ENCODE measurements at regions not wholly inside any gene's neighbourhood (a gene's known extent, or its start where the extent isn't known, plus 50 kb on each side); places are given as distances from the start of the nearest gene placed in this dataset.
A peak's percentile ranks its signal among the peaks of the same experiment; 100 is the strongest.

- FAIRE-seq = no peak
- no peak overlapping the region for H3K4me3 ChIP-seq (ENCODE audit: low read depth in 1 of 3, low read length in 3 of 3)
- 63 to 77% (median 71%) methylated on average over 7 of the region's 7 CpGs for WGBS, 3 donors
- no peak overlapping the region for H3K27ac ChIP-seq (ENCODE audit: low read depth in 1 of 3, low read length in 2 of 3)
- no peaks in the 10 kb centered on the region for H3K27me3 ChIP-seq (ENCODE audit: control insufficient read depth in 3 of 3, insufficient read depth in 3 of 3, low read length in 3 of 3)
- H3K4me1 ChIP-seq (ENCODE audit: control insufficient read depth in 3 of 3, insufficient read depth in 2 of 3, low read depth in 1 of 3, low read length in 2 of 3) = no peaks in the 10 kb centered on the region
- no peaks in the 10 kb centered on the region for H3K9me3 ChIP-seq (ENCODE audit: control insufficient read depth in 2 of 2, insufficient read depth in 1 of 2, low read depth in 1 of 2, low read length in 1 of 2)
- no peaks in the 10 kb centered on the region for H3K36me3 ChIP-seq (ENCODE audit: control insufficient read depth in 3 of 3, insufficient read depth in 2 of 3, low read depth in 1 of 3, low read length in 3 of 3)
- no peak for DNase-seq
Measured at GRCh38 chr17:12591021-12591735, 74.5 kb upstream of the MYOCD start.

- Histone ChIP-seq H3K4me3 (ENCODE audit: low read depth in 1 of 3, low read length in 3 of 3) (no peak overlapping the region), H3K27ac (ENCODE audit: low read depth in 1 of 3, low read length in 2 of 3) (no peak overlapping the region), H3K27me3 (ENCODE audit: control insufficient read depth in 3 of 3, insufficient read depth in 3 of 3, low read length in 3 of 3) (no peaks in the 10 kb centered on the region), H3K4me1 (ENCODE audit: control insufficient read depth in 3 of 3, insufficient read depth in 2 of 3, low read depth in 1 of 3, low read length in 2 of 3) (no peaks in the 10 kb centered on the region), H3K36me3 (ENCODE audit: control insufficient read depth in 3 of 3, insufficient read depth in 2 of 3, low read depth in 1 of 3, low read length in 3 of 3) (no peaks in the 10 kb centered on the region), H3K9me3 (ENCODE audit: control insufficient read depth in 2 of 2, insufficient read depth in 1 of 2, low read depth in 1 of 2, low read length in 1 of 2) (no peaks in the 10 kb centered on the region)
- FAIRE-seq = no peak
- WGBS, 3 donors = 61 to 67% (median 62%) methylated on average over 3 of the region's 3 CpGs
- no peak for DNase-seq
Measured at GRCh38 chr17:12592941-12593340, 72.7 kb upstream of the MYOCD start.

DNA sequence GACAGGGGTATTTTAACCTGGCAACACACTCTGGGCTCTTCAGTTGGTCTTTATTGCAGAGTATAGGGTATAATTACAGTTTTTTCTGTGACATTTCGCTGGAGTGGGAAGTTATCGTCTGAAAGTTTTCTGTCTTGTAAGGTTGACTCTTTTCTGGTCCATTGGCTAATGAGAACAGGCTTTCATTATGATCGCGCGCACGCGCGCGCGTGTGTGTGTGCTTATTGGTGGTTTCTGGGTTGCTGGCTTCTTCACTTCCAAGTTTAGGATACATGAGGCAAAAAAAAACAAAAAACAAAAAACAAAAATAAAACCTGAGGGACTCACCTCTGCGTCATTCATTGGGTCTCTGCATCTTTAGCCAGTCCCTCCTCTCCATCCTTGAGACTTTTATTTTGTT is 68.7 kb upstream of the MYOCD start:
- H3K9me3 ChIP-seq (ENCODE audit: control insufficient read depth in 2 of 2, insufficient read depth in 1 of 2, low read depth in 1 of 2, low read length in 1 of 2) = no peaks in the 10 kb centered on the region
- 97 to 98% (median 97%) methylated on average over 11 of the region's 11 CpGs for WGBS, 3 donors

DNA sequence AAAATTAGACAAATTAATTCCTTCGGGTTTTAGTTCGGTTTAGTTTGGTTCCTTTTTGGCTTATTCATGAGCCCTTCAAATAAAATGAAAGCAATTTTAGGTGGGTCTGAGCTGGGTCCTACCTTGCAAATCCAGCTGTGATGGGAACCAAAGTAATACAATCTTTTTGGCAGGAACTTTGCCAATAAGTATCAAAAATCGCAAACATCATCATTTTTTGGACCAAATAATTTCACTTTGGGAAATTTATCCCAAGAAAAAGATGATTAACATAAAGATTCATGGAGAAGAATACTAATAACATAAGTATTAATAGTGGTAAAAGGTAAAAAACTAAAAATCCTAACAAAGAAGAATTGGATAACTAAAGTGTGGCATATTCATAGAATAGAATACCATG is 67.8 kb upstream of the MYOCD start:
- Histone ChIP-seq H3K27ac (ENCODE audit: low read depth in 1 of 3, low read length in 2 of 3) (no peak overlapping the region), H3K9me3 (ENCODE audit: control insufficient read depth in 2 of 2, insufficient read depth in 1 of 2, low read depth in 1 of 2, low read length in 1 of 2) (no peaks in the 10 kb centered on the region), H3K36me3 (ENCODE audit: control insufficient read depth in 3 of 3, insufficient read depth in 2 of 3, low read depth in 1 of 3, low read length in 3 of 3) (no peaks in the 10 kb centered on the region), H3K4me1 (ENCODE audit: control insufficient read depth in 3 of 3, insufficient read depth in 2 of 3, low read depth in 1 of 3, low read length in 2 of 3) (no peaks in the 10 kb centered on the region), H3K4me3 (ENCODE audit: low read depth in 1 of 3, low read length in 3 of 3) (no peak overlapping the region), H3K27me3 (ENCODE audit: control insufficient read depth in 3 of 3, insufficient read depth in 3 of 3, low read length in 3 of 3) (no peaks in the 10 kb centered on the region)
- WGBS, 3 donors = 90 to 91% (median 90%) methylated on average over 3 of the region's 3 CpGs
- no peak for FAIRE-seq
- no peak for DNase-seq

More for the DNA sequence above, 68.7 kb upstream of the MYOCD start:
- FAIRE-seq (no peak), DNase-seq (no peak)
- Histone ChIP-seq H3K36me3 (ENCODE audit: control insufficient read depth in 3 of 3, insufficient read depth in 2 of 3, low read depth in 1 of 3, low read length in 3 of 3) (no peaks in the 10 kb centered on the region), H3K27me3 (ENCODE audit: control insufficient read depth in 3 of 3, insufficient read depth in 3 of 3, low read length in 3 of 3) (no peaks in the 10 kb centered on the region), H3K27ac (ENCODE audit: low read depth in 1 of 3, low read length in 2 of 3) (no peak overlapping the region), H3K4me3 (ENCODE audit: low read depth in 1 of 3, low read length in 3 of 3) (no peak overlapping the region), H3K4me1 (ENCODE audit: control insufficient read depth in 3 of 3, insufficient read depth in 2 of 3, low read depth in 1 of 3, low read length in 2 of 3) (no peaks in the 10 kb centered on the region)

GRCh38 chr17:12599186-12599920 is 66.3 kb upstream of the MYOCD start:
- Histone ChIP-seq H3K4me1 (ENCODE audit: control insufficient read depth in 3 of 3, insufficient read depth in 2 of 3, low read depth in 1 of 3, low read length in 2 of 3) (no peaks in the 10 kb centered on the region), H3K36me3 (ENCODE audit: control insufficient read depth in 3 of 3, insufficient read depth in 2 of 3, low read depth in 1 of 3, low read length in 3 of 3) (no peaks in the 10 kb centered on the region), H3K27me3 (ENCODE audit: control insufficient read depth in 3 of 3, insufficient read depth in 3 of 3, low read length in 3 of 3) (no peaks in the 10 kb centered on the region), H3K27ac (ENCODE audit: low read depth in 1 of 3, low read length in 2 of 3) (no peak overlapping the region), H3K9me3 (ENCODE audit: control insufficient read depth in 2 of 2, insufficient read depth in 1 of 2, low read depth in 1 of 2, low read length in 1 of 2) (no peaks in the 10 kb centered on the region), H3K4me3 (ENCODE audit: low read depth in 1 of 3, low read length in 3 of 3) (no peak overlapping the region)
- no peak for FAIRE-seq
- 37 to 61% (median 47%) methylated on average over 3 of the region's 3 CpGs for WGBS, 3 donors
- DNase-seq = no peak

DNA sequence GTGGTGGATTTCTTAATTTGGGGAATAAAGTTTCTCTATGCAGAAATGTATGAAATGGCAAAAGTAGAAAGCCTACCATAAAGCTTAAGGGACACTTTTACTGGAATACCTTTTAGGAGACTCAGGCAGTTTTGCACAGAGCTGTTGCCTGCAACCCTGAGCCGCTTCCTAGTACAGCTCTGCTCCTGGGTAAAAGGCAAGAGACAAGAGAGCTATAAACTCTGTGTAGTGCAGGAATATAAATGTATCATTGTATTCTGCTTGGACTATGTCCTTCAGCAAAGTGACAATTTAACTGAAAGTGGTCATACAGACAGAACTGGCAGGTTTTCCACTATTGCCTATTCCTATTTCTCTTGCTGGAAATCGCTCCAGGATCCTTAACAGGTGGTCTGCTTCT is 65.3 kb upstream of the MYOCD start:
- Histone ChIP-seq H3K36me3 (ENCODE audit: control insufficient read depth in 3 of 3, insufficient read depth in 2 of 3, low read depth in 1 of 3, low read length in 3 of 3) (no peaks in the 10 kb centered on the region), H3K4me3 (ENCODE audit: low read depth in 1 of 3, low read length in 3 of 3) (no peak overlapping the region), H3K9me3 (ENCODE audit: control insufficient read depth in 2 of 2, insufficient read depth in 1 of 2, low read depth in 1 of 2, low read length in 1 of 2) (no peaks in the 10 kb centered on the region), H3K4me1 (ENCODE audit: control insufficient read depth in 3 of 3, insufficient read depth in 2 of 3, low read depth in 1 of 3, low read length in 2 of 3) (no peaks in the 10 kb centered on the region), H3K27ac (ENCODE audit: low read depth in 1 of 3, low read length in 2 of 3) (no peak overlapping the region), H3K27me3 (ENCODE audit: control insufficient read depth in 3 of 3, insufficient read depth in 3 of 3, low read length in 3 of 3) (no peaks in the 10 kb centered on the region)
- no peak for FAIRE-seq
- 13 to 44% (median 21%) methylated on average over 2 of the region's 2 CpGs for WGBS, 3 donors
- peak; percentile 10 to 11 for DNase-seq

- DNase-seq = no peak
- FAIRE-seq = no peak
- H3K36me3 ChIP-seq (ENCODE audit: control insufficient read depth in 3 of 3, insufficient read depth in 2 of 3, low read depth in 1 of 3, low read length in 3 of 3) = no peaks in the 10 kb centered on the region
- no peak overlapping the region for H3K4me3 ChIP-seq (ENCODE audit: low read depth in 1 of 3, low read length in 3 of 3)
- H3K9me3 ChIP-seq (ENCODE audit: control insufficient read depth in 2 of 2, insufficient read depth in 1 of 2, low read depth in 1 of 2, low read length in 1 of 2) = no peaks in the 10 kb centered on the region
- no peaks in the 10 kb centered on the region for H3K27me3 ChIP-seq (ENCODE audit: control insufficient read depth in 3 of 3, insufficient read depth in 3 of 3, low read length in 3 of 3)
- 72 to 91% (median 91%) methylated on average over 6 of the region's 6 CpGs for WGBS, 3 donors
- no peak overlapping the region for H3K27ac ChIP-seq (ENCODE audit: low read depth in 1 of 3, low read length in 2 of 3)
- no peaks in the 10 kb centered on the region for H3K4me1 ChIP-seq (ENCODE audit: control insufficient read depth in 3 of 3, insufficient read depth in 2 of 3, low read depth in 1 of 3, low read length in 2 of 3)
Measured at GRCh38 chr17:12603566-12603965, 62.1 kb upstream of the MYOCD start.

DNA sequence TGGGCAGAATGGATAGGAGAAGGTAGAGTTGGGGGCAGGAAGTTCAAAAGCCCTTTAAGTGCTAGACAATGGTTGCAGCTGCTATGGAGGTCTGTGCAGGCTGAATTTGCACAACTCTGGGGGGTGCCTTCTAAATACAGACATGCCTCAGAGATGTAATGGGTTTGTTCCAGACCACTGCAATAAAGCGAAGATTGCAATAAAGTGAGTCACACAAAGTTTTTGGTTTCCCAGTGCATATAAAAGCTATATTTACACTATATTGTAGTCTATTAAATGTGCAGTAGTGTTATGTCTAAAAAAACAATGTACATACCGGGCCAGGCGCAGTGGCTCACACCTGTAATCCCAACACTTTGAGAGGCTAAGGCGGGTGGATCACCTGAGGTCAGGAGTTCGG is 60.5 kb upstream of the MYOCD start:
- Histone ChIP-seq H3K9me3 (ENCODE audit: control insufficient read depth in 2 of 2, insufficient read depth in 1 of 2, low read depth in 1 of 2, low read length in 1 of 2) (no peaks in the 10 kb centered on the region), H3K36me3 (ENCODE audit: control insufficient read depth in 3 of 3, insufficient read depth in 2 of 3, low read depth in 1 of 3, low read length in 3 of 3) (no peaks in the 10 kb centered on the region), H3K27ac (ENCODE audit: low read depth in 1 of 3, low read length in 2 of 3) (no peak overlapping the region), H3K27me3 (ENCODE audit: control insufficient read depth in 3 of 3, insufficient read depth in 3 of 3, low read length in 3 of 3) (no peaks in the 10 kb centered on the region), H3K4me1 (ENCODE audit: control insufficient read depth in 3 of 3, insufficient read depth in 2 of 3, low read depth in 1 of 3, low read length in 2 of 3) (no peaks in the 10 kb centered on the region), H3K4me3 (ENCODE audit: low read depth in 1 of 3, low read length in 3 of 3) (no peak overlapping the region)
- DNase-seq (no peak), FAIRE-seq (no peak)
- WGBS, 3 donors = 94 to 98% (median 94%) methylated on average over 5 of the region's 5 CpGs
